Spleen (tissue), 11 donors: ENCODE measurements at regions not wholly inside any gene's neighbourhood (a gene's known extent, or its start where the extent isn't known, plus 50 kb on each side); places are given as distances from the start of the nearest gene placed in this dataset.

Experiments
- DNase-seq: peaks from one replicate; pipeline ENCODE4 v3.0.0-alpha.2; 2020
- H3K27ac ChIP-seq, 8 donors: fragments of 200-600 bp; sonication (generic) in 7 of 8; 1 replicate in 4 of 8; 2 replicates in 4 of 8; pipeline versions ENCODE4 v1.5.0 to v1.8.0; 2016 to 2021; ENCODE audit warnings: inconsistent platforms in 4 of 8, mild to moderate bottlenecking in 4 of 8, moderate library complexity in 1 of 8
- H3K27me3 ChIP-seq, 7 donors: fragments of 200-600 bp; sonication (generic) in 6 of 7; replicated peaks in 1 of 7; 1 replicate in 4 of 7; 2 replicates in 3 of 7; pipeline versions ENCODE4 v1.5.0 to v1.8.0; 2016 to 2021; ENCODE audit warnings: inconsistent platforms in 3 of 7, mild to moderate bottlenecking in 1 of 7
- H3K36me3 ChIP-seq, 6 donors: fragments of 200-600 bp; sonication (generic) in 5 of 6; 1 replicate in 4 of 6; 2 replicates in 2 of 6; pipeline versions ENCODE4 v1.5.0 to v1.8.0; 2016 to 2021; ENCODE audit warnings: inconsistent platforms in 2 of 6
- H3K4me1 ChIP-seq, 6 donors: fragments of 200-600 bp; sonication (generic) in 5 of 6; 1 replicate in 3 of 6; 2 replicates in 3 of 6; pipeline versions ENCODE4 v1.5.0 to v1.8.0; 2016 to 2021; ENCODE audit warnings: inconsistent platforms in 3 of 6
- H3K4me3 ChIP-seq, 8 donors: fragments of 200-600 bp; sonication (generic) in 7 of 8; 1 replicate in 4 of 8; 2 replicates in 4 of 8; pipeline versions ENCODE4 v1.5.0 to v1.8.0; 2016 to 2021; ENCODE audit warnings: inconsistent platforms in 4 of 8, mild to moderate bottlenecking in 4 of 8, moderate library complexity in 2 of 8
- H3K9me3 ChIP-seq, 8 donors: fragments of 200-600 bp; sonication (generic) in 7 of 8; 1 replicate in 4 of 8; 2 replicates in 4 of 8; pipeline versions ENCODE4 v1.5.0 to v1.8.0; 2016 to 2021; ENCODE audit warnings: inconsistent platforms in 4 of 8
- POLR2A ChIP-seq, 3 donors: fragments of 450-650 bp; IDR thresholded peaks; one replicate each; pipeline ENCODE4 v1.5.1; 2017; ENCODE audit warnings: antibody characterized with exemption in 3 of 3, mild to moderate bottlenecking in 1 of 3
- POLR2AphosphoS5 ChIP-seq, 3 donors: sonication (generic); formaldehyde crosslinking; IDR thresholded peaks; one replicate each; pipeline ENCODE4 v1.5.1; 2017; ENCODE audit warnings: antibody characterized with exemption in 3 of 3
- WGBS, 5 donors: extraction: QIAGEN DNeasy Blood & Tissue Kit in 3 of 5; methylation state at CpG; one replicate each; pipeline versions ENCODE4 v1.1.5 to v1.1.7; 2013 to 2018; 5-methylcytosine and 5-hydroxymethylcytosine counted together
- intact Hi-C: fragments of 100-400 bp; cut with DNase I; formaldehyde crosslinking; loops from one replicate; pipeline ENCODE4 v1.15.0; 2023; ENCODE audit warnings: low total_unique reads
- TF ChIP-seq, protein P1 (sequence below), 11 experiments: fragments of 200-600 bp in 7 of 11; fragments of 450-650 bp in 4 of 11; sonication (generic) in 4 of 11; IDR thresholded peaks in 8 of 11; conservative IDR thresholded peaks in 3 of 11; 1 replicate in 7 of 11; 2 replicates in 4 of 11; pipeline versions ENCODE4 v1.4.0 to v1.8.0; 2016 to 2021; ENCODE audit warnings: antibody characterized with exemption in 11 of 11, inconsistent platforms in 4 of 11, mild to moderate bottlenecking in 1 of 11
- donor health status: healthy with polysubstance abuse.
- donor health status: DM: no; HTN: no; CAD: no; lungs with moderate emphysema.
- donor health status: DM: no; HTN: no; CAD: no.
- donor health status: Bipolar disorder and iron deficiency.
- donor health status: healthy.
- donor health status: DM: no; HTN: no; CAD: no.
- donor health status: DM: yes; HTN: yes; CAD: no.

DNA sequence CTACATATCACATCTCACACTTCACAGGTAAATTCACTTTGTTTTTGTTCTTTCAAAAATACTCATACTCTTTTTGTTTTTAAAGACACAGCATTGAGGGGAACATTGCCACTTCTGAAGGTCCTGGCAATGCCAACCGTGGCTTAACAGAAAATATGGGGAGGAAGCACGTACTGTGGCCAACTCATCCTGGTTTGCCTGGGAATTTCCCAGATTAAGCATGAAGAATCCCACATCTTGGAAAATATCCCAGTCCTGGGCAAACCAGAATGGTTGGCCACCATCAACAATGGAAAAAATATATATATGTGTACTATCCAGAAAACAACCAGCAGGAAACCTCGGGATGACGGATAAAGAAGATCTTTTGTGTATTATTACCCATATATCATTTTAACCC is 1032.2 kb upstream of the SLC10A2 start:
- 81 to 92% (median 89%) methylated on average over 4 of the region's 4 CpGs for WGBS, 5 donors
- Histone ChIP-seq H3K4me3 (no peak overlapping the region), H3K9me3 (peaks cover 0 to 15% (median 0%) of the 10 kb centered on the region in 8 donors), H3K27me3 (no peaks in the 10 kb centered on the region), H3K27ac (no peak overlapping the region), H3K4me1 (no peaks in the 10 kb centered on the region), H3K36me3 (no peaks in the 10 kb centered on the region)
- no peak for TF ChIP-seq POLR2AphosphoS5 (IDR thresholded peaks at IDR 0.05)
- TF ChIP-seq POLR2A (IDR thresholded peaks at IDR 0.05): no peak
- TF ChIP-seq, protein P1, sequence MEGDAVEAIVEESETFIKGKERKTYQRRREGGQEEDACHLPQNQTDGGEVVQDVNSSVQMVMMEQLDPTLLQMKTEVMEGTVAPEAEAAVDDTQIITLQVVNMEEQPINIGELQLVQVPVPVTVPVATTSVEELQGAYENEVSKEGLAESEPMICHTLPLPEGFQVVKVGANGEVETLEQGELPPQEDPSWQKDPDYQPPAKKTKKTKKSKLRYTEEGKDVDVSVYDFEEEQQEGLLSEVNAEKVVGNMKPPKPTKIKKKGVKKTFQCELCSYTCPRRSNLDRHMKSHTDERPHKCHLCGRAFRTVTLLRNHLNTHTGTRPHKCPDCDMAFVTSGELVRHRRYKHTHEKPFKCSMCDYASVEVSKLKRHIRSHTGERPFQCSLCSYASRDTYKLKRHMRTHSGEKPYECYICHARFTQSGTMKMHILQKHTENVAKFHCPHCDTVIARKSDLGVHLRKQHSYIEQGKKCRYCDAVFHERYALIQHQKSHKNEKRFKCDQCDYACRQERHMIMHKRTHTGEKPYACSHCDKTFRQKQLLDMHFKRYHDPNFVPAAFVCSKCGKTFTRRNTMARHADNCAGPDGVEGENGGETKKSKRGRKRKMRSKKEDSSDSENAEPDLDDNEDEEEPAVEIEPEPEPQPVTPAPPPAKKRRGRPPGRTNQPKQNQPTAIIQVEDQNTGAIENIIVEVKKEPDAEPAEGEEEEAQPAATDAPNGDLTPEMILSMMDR (IDR thresholded peaks at IDR 0.05 in 8 of 11, conservative IDR thresholded peaks at IDR 0.05 in 3 of 11): no peak
- intact Hi-C loops: no loop called here
- DNase-seq: no peak

DNA sequence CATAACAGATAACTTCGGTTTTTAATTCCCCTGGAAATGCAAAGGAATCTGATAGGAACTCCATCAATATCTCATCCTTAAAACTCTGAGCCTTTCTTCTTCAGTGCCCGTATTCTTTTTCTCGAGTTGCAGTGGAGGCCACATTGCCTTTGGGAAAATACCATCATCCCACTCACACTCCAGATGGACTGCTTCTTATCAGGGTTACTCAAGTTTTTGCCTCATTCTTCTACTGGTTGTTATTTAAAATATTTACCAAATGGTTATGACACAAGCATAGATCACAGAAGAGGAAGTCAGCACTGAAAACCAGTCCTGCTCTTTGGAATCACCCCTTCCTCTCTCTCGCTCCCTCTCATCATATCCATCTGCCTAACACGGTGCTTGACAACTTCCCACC is 1020.5 kb upstream of the SLC10A2 start:
- TF ChIP-seq, protein P1 (IDR thresholded peaks at IDR 0.05 in 8 of 11, conservative IDR thresholded peaks at IDR 0.05 in 3 of 11): no peak
- TF ChIP-seq POLR2AphosphoS5 (IDR thresholded peaks at IDR 0.05) (no peak), POLR2A (IDR thresholded peaks at IDR 0.05) (no peak)
- no peak for DNase-seq
- Histone ChIP-seq H3K36me3 (no peaks in the 10 kb centered on the region), H3K27ac (no peak overlapping the region), H3K9me3 (peaks cover 0 to 33% (median 8%) of the 10 kb centered on the region in 8 donors), H3K4me3 (no peak overlapping the region), H3K27me3 (no peaks in the 10 kb centered on the region), H3K4me1 (no peaks in the 10 kb centered on the region)
- intact Hi-C loops: no loop called here
- 66 to 78% (median 76%) methylated on average over 5 of the region's 5 CpGs for WGBS, 5 donors

DNA sequence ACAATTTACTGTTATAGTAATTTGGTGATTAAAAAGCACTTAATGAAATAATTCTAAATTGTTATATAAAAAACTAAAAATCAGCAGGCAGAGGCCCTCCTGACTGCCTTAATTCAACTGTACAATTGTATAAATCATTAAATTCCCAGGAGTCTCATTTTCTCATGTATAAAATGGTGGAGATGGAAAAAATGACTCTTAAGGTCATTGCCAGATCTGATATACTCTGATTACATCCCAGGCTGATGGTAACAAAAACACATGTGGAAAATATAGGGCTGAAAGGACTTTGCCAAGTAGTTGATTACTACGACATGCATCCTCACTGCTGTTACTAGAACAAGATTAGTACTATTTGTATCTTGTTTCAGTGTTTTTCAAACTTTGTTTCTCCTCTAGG is 1020.0 kb upstream of the SLC10A2 start:
- intact Hi-C loops: no loop called here
- no peaks in the 10 kb centered on the region for H3K4me1 ChIP-seq
- H3K27me3 ChIP-seq: no peaks in the 10 kb centered on the region
- no peak overlapping the region for H3K27ac ChIP-seq
- no peaks in the 10 kb centered on the region for H3K36me3 ChIP-seq
- DNase-seq: no peak
- peaks cover 0 to 33% (median 8%) of the 10 kb centered on the region in 8 donors for H3K9me3 ChIP-seq
- WGBS, 5 donors: 76 to 94% (median 80%) methylated on average over 1 of the region's 1 CpG
- no peak for TF ChIP-seq POLR2AphosphoS5 (IDR thresholded peaks at IDR 0.05)
- no peak for TF ChIP-seq POLR2A (IDR thresholded peaks at IDR 0.05)
- TF ChIP-seq, protein P1 (IDR thresholded peaks at IDR 0.05 in 8 of 11, conservative IDR thresholded peaks at IDR 0.05 in 3 of 11): no peak
- H3K4me3 ChIP-seq: no peak overlapping the region

DNA sequence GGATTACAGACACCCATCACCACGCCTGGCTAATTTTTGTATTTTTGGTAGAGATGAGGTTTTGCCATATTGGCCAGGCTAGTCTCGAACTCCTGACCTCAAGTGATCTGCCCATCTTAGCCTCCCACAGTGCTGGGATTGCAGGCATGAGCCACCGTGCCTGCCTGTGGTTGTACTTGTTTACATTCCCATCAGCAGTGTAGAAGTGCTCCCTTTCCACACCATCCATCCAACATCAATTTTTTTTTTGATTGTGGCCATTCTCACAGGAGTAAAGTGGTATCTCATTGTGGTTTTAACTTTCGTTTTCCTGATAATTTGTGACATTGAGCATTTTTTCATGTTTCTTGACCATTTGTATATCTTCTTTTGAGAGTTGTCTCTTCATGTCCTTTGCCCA is 1019.4 kb upstream of the SLC10A2 start:
- Histone ChIP-seq H3K4me1 (no peaks in the 10 kb centered on the region), H3K36me3 (no peaks in the 10 kb centered on the region), H3K9me3 (peaks cover 0 to 33% (median 11%) of the 10 kb centered on the region in 8 donors), H3K27ac (no peak overlapping the region), H3K4me3 (no peak overlapping the region), H3K27me3 (no peaks in the 10 kb centered on the region)
- no peak for DNase-seq
- intact Hi-C loops: no loop called here
- WGBS, 5 donors: 62 to 81% (median 72%) methylated on average over 4 of the region's 4 CpGs
- TF ChIP-seq POLR2A (IDR thresholded peaks at IDR 0.05) (no peak), POLR2AphosphoS5 (IDR thresholded peaks at IDR 0.05) (no peak)
- TF ChIP-seq, protein P1 (IDR thresholded peaks at IDR 0.05 in 8 of 11, conservative IDR thresholded peaks at IDR 0.05 in 3 of 11): no peak
